ENCODE measurements at regions not wholly inside any gene's neighbourhood (a gene's known extent, or its start where the extent isn't known, plus 50 kb on each side); places are given as distances from the start of the nearest gene placed in this dataset.

- TF ChIP-seq GABPB1 (CRISPR knock-in tag; IDR thresholded peaks at IDR 0.05) (no peak), ZNF263 (CRISPR knock-in tag; IDR thresholded peaks at IDR 0.05; ENCODE audit: low read depth) (no peak), RELA (CRISPR knock-in tag; IDR thresholded peaks at IDR 0.05; ENCODE audit: borderline replicate concordance) (no peak), FOXJ3 (CRISPR knock-in tag; IDR thresholded peaks at IDR 0.05; ENCODE audit: borderline replicate concordance) (no peak), NR2C2 (CRISPR knock-in tag; IDR thresholded peaks at IDR 0.05) (no peak), SMAD4 (CRISPR knock-in tag; IDR thresholded peaks at IDR 0.05) (no peak), NR3C1 (CRISPR knock-in tag; conservative IDR thresholded peaks at IDR 0.05; ENCODE audit: low read depth) (no peak), ZNF396 (CRISPR knock-in tag; IDR thresholded peaks at IDR 0.05; ENCODE audit: borderline replicate concordance) (no peak), JUN (CRISPR knock-in tag; IDR thresholded peaks at IDR 0.05) (no peak)
- TF ChIP-seq, protein P1, sequence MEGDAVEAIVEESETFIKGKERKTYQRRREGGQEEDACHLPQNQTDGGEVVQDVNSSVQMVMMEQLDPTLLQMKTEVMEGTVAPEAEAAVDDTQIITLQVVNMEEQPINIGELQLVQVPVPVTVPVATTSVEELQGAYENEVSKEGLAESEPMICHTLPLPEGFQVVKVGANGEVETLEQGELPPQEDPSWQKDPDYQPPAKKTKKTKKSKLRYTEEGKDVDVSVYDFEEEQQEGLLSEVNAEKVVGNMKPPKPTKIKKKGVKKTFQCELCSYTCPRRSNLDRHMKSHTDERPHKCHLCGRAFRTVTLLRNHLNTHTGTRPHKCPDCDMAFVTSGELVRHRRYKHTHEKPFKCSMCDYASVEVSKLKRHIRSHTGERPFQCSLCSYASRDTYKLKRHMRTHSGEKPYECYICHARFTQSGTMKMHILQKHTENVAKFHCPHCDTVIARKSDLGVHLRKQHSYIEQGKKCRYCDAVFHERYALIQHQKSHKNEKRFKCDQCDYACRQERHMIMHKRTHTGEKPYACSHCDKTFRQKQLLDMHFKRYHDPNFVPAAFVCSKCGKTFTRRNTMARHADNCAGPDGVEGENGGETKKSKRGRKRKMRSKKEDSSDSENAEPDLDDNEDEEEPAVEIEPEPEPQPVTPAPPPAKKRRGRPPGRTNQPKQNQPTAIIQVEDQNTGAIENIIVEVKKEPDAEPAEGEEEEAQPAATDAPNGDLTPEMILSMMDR (IDR thresholded peaks at IDR 0.05) = no peak
- TF ChIP-seq, protein P2, sequence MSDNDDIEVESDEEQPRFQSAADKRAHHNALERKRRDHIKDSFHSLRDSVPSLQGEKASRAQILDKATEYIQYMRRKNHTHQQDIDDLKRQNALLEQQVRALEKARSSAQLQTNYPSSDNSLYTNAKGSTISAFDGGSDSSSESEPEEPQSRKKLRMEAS (CRISPR knock-in tag; IDR thresholded peaks at IDR 0.05) = no peak
- TF ChIP-seq, protein P3, sequence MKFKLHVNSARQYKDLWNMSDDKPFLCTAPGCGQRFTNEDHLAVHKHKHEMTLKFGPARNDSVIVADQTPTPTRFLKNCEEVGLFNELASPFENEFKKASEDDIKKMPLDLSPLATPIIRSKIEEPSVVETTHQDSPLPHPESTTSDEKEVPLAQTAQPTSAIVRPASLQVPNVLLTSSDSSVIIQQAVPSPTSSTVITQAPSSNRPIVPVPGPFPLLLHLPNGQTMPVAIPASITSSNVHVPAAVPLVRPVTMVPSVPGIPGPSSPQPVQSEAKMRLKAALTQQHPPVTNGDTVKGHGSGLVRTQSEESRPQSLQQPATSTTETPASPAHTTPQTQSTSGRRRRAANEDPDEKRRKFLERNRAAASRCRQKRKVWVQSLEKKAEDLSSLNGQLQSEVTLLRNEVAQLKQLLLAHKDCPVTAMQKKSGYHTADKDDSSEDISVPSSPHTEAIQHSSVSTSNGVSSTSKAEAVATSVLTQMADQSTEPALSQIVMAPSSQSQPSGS (CRISPR knock-in tag; IDR thresholded peaks at IDR 0.05; ENCODE audit: borderline replicate concordance, low read depth) = no peak
- TF ChIP-seq, protein P4, sequence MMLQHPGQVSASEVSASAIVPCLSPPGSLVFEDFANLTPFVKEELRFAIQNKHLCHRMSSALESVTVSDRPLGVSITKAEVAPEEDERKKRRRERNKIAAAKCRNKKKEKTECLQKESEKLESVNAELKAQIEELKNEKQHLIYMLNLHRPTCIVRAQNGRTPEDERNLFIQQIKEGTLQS (CRISPR knock-in tag; conservative IDR thresholded peaks at IDR 0.05) = no peak
- TF ChIP-seq, protein P5, sequence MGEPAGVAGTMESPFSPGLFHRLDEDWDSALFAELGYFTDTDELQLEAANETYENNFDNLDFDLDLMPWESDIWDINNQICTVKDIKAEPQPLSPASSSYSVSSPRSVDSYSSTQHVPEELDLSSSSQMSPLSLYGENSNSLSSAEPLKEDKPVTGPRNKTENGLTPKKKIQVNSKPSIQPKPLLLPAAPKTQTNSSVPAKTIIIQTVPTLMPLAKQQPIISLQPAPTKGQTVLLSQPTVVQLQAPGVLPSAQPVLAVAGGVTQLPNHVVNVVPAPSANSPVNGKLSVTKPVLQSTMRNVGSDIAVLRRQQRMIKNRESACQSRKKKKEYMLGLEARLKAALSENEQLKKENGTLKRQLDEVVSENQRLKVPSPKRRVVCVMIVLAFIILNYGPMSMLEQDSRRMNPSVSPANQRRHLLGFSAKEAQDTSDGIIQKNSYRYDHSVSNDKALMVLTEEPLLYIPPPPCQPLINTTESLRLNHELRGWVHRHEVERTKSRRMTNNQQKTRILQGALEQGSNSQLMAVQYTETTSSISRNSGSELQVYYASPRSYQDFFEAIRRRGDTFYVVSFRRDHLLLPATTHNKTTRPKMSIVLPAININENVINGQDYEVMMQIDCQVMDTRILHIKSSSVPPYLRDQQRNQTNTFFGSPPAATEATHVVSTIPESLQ (CRISPR knock-in tag; IDR thresholded peaks at IDR 0.05) = no peak
Measured at GRCh38 chr14:97024300-97024699, 227.1 kb downstream of the VRK1 start.

Measured in WTC11 (cell line).